GM03348 (cell line): ENCODE measurements at regions not wholly inside any gene's neighbourhood (a gene's known extent, or its start where the extent isn't known, plus 50 kb on each side); places are given as distances from the start of the nearest gene placed in this dataset.
A peak's percentile ranks its signal among the peaks of the same experiment; 100 is the strongest.
"Not testable (repeated sequence)": the region's sequence is repeated elsewhere in the genome, so short reads cannot be mapped to it uniquely, and the experiment has no call there.

Experiments used
- DNase-seq: peaks from one replicate; pipeline ENCODE4 v3.0.0; 2012; ENCODE audit warnings: low spot score

DNA sequence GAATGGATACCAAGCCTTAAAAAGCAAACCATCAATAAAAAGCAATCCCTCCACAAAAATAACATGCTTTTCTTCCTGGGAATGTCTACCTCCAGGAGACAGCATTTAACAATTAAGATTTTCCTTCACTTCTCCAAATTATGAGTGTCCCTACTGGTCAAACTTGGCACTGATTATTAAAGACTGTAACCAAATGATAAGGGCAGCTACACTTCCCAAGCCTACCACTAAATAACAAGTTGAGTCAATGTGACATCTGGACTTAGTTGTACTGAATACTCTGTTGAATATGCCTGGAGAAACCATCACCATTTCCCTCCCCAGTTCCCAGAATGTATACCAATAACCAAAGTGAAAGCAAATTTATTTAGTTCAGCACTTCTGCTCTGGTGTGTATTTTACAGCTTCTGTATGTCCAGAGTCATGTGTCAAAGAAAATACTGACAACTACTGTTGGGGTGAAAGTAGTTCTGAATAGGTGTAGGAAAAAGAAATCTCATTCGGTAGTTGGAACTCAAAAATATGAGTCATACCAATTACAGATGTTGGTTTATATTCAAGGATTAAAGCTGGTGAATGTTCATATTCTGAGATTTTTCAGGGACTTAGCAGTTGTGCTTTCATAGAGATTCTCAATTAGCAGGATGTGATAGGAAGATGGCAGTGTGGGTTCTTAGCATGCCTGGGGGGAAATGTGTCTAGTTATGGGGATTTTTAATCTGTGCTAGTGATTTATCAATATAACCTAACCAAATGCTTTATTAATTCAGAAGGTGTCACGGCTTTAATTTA lies 1291.6 kb upstream of the GYPC start:
- DNase-seq = no peak

DNA sequence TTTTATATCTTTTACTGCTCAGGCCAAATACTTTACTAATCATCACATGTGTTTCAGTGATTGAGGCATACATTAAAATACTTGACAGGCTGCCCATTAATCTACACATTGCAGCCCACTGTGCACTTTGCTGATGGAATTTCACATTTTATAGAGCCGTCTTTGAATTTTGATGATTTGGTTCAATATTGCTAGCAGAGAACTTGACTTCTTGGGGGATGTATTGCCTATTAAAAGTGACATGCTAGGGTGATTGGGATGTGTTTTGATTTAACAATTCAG lies 1291.0 kb upstream of the GYPC start:
- no peak for DNase-seq

GRCh38 chr2:125371867-125372266 lies 1284.1 kb upstream of the GYPC start:
- no peak for DNase-seq

DNA sequence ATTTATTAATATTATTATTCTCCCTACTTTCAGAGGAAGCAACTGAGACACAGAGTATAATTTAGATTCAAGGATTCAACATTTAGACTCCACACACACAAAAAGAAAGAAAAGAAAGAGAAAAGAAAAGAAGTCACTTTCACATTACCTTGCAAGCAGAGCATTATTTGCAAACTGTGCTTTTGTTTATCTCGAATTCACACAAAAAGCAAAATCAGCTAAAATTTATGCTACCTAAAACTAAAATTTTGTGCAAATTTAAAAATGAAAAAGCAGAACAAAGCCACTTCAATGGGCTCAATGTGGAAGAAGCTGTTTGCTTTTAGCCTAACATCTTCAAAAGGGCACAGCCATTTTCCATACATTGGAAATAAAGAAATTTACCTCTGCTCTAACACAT lies 1282.7 kb upstream of the GYPC start:
- no peak for DNase-seq

GRCh38 chr2:125386074-125386473 lies 1269.9 kb upstream of the GYPC start:
- DNase-seq = no peak

GRCh38 chr2:125397535-125398251 lies 1258.3 kb upstream of the GYPC start:
- no peak for DNase-seq

DNA sequence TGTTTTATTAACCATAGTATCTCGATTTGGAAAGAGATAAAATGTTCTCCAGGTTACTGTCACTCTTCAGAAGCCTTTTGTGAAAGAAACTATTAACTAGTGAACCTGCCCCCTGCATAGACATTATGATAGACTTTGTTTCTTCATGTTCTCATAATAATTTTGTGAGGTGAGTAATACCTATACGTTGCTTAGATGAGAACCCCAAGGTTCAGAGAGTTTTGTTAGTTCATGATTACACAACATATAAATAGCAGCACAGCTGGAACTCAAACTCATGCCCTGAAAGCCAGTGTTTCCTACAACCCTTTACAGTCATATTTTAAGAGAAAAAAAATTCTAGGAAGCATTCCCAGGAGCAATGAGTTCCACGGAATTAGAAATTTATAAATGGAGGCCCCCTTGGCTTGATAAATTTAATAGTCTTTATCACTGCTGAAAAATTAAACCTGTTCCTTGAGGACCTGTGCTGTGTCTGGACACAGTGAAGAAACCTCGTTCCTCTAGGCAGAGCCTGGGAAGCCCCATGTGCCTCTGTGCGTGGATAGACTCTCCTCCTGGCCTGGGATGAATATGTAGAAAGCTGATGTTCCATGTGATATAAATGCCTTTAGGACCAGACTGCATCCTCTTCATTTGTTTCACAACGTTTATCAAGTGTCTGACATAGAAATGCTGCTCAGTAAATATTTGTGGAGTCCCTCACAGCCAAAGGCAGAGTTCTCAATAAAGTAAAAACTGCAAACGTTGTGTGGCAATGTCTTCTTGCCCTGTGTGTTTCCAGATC lies 1257.0 kb upstream of the GYPC start:
- no peak for DNase-seq

DNA sequence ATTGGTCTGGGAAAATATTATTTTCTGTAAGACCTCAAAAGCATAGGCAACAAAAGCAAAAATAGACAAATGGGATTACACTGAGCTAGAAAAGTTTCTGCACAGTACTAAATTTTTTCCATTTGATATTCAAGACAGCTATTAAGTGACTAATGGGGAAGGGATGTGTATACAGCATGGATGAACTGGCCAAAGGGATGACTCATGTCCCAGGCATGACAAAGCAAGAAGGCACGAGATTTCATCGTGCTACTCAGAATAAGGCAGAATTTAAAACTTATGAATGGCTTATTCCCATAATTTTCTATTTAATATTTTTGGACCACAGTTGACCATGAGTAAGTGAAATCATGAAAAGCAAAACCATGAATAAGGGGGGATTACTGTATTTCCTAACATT lies 1250.1 kb upstream of the GYPC start:
- peak; percentile 73 for DNase-seq

- DNase-seq = no peak
Measured at GRCh38 chr2:125408874-125409538, 1247.0 kb upstream of the GYPC start.

DNA sequence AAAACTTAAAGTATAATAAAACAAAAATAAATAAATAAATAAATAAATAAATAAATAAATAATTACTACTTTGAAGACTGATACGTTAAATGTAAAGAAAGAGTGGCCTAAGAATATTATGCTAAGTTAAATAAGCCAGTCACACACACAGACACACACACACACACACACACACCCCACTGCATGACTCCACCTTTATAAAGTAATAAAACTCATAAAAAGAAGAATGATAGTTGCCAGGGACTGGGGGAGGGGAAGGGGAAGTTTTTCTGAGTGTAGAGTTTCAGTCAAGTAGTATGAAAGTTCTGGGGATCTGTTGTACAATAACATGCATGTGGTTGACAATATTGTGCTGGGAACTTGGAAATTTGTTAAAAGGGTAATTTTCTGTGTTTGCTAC lies 1237.5 kb upstream of the GYPC start:
- DNase-seq = no peak

GRCh38 chr2:125422198-125422770 lies 1233.7 kb upstream of the GYPC start:
- not testable (repeated sequence) for DNase-seq

DNA sequence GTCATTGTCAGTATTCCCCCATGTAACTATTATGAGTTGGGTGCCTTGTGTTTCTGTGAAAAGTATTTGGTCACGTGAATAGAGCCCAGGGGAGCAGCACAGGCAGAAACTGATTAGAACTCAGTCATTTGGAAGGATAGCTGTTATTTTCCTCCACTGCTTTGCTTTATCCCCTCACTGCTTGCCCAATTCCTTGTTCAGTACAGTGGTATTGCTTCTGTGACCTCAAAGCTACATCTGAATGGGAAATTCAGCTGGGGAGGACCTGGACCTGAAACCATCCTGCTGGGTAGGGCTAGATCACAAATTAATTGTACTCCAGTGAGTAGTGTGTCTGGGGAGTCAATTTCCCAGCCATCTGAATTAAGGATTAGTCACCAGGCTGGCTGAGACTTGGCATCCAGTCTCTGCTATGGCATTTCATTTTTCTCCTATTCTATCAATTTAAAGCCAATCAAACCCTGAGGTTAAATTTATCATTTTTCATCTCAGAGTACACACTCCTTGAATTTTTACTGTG lies 1231.6 kb upstream of the GYPC start:
- no peak for DNase-seq

DNA sequence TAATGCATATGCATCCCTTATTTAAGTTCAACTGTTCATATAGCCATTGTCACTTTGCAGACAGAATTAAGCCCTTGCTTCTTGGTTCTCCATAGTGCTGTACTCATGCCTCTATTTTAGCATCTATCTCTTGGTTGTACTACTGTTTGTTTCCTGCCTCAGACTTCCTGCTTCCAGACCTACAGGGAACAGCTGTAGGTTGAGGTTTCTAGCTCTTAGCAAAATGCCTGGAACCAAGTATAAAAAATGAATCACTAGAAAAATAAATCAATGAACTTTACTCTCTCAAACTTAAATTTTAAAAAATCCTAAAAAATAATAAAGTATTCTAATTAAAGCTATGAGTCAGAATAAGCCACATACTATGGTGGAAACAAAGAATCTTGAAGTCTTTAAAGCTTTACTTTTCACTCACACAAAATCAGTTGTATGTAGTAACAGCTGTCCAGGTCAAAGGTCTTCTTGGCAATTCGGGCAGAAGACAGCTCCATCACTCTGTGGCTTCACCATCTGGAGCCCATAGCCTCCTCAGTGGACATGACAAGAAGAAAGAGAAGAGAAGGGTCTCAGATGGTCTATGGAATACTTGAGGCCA lies 1228.1 kb upstream of the GYPC start:
- no peak for DNase-seq

DNA sequence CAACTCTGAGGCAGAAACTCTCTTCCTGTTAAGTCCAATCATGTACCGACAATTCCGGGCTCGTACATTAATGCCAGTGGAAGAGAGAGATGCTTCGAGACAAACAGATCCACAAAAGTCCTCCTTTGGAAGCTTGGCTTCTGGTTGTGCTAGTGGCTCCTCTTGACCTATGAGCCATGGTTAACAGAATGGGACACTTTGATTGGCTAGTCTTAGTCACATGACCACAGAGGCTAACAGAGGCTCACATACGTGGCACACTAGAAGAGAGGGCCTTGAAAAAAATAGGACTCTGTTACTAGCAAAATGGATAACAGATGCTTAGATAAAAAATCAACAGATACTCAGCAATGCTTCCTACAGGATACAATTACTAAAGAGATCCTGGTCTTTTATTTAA lies 1211.9 kb upstream of the GYPC start:
- DNase-seq = no peak

GRCh38 chr2:125445495-125445894 lies 1210.5 kb upstream of the GYPC start:
- no peak for DNase-seq

DNA sequence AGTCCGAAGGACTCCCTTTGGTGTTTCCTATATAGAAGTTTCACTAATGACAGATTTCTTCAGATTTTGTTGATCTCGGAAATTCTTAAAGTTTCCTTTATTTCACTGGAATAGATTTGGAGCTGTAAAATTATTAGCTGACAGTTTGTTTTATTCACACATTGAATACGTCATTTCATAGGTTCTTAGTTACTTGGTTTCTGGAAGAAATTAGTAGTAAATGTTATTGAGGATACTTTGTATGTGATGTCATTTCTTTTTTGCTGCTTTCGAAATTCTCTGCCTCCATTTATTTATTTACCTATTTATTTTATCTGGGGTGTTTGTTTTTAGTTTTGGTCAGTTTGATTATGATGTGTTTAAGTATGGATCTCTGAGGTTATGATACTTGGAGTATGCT lies 1205.9 kb upstream of the GYPC start:
- no peak for DNase-seq

DNA sequence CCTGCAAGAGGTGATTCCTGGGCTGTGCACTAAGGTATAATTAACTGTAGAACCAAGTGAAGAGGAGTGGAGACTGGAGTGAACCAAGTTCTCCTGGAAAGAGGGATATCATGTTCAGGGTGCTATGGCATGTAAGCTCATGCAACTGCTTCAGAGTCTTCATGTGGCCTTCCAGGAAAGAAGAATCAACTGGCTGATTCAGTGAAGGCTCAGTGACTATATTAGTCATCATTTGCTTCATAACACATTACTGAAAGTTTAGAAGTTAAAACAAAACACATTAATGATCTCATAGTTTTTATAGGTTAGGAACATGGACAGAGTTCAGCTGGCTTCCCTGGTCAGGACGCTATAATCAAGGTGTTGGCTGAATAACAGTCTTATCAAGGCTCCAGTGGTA lies 1200.8 kb upstream of the GYPC start:
- no peak for DNase-seq

DNA sequence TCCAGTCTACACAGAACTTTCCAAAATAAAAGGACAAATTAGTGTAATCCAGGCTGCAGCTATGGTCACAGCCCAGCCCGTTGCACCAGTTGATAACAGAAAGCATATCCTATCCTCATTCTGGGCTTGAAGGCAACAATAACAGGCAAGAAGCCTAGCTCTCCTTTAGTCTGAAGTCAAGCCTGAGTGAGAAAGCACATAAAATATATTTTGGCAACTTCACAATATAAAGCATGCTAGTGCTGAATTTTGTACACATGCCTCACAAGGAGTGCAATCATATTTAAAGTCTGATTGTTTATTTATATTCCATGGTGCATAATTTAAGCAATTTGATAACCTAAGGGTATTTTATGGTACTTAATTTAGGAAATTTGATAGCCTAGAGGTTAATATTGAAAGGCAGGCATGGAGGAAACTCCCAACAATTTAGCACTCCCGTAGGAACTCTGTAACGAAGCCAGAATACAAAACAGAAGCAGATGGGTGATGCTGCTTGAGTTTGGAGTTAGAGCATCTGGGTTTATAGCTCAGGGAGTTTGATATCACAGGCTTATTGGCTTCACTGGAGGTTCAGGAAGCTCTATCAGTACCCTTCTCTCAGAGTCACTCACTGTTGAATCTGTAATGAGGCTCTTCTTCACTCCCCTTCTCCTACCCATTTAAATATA lies 1199.1 kb upstream of the GYPC start:
- no peak for DNase-seq

DNA sequence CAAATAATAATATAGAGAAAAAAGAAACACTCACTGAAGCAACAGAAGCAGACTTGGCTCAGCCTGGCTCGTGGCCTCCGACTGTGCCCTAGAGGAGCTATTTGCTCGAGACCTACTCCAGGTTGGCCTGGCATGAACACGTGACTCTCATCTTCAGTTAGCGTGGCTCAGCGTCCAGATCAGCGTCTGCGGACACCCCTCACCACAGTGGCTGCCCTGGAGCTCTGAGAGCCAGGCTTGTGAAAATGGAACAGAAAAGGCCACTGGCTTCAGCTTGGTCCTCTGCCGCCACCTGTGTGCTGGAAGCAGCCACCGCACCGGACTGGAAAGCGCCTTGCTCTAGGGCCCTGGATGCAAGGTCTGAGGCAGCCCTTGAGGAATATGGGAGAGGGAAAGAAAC lies 1184.0 kb upstream of the GYPC start:
- peak; percentile 11 for DNase-seq

DNA sequence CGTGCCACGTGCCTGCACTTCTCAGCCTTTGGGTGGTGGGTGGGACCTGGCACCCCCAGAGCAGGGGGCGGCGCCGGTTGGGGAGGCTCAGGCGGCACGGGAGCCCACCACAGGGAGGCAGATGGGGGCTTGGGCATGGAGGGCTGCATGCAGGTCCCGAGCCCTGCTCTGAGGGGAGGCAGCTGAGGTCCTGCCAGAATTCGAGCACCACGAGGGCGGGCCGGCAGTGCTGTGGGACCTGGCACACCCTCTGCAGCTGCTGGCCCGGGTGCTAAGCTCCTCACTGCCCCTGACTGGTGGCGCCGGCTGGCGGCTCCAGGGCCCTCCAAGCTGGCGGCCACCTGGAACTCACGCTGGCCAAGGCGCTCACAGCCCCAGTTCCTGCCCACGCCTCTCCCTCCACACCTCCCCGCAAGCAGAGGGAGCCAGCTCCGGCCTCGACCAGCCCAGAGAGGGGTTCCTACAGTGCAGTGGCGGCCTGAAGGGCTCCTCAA lies 1176.8 kb upstream of the GYPC start:
- DNase-seq = no peak

DNA sequence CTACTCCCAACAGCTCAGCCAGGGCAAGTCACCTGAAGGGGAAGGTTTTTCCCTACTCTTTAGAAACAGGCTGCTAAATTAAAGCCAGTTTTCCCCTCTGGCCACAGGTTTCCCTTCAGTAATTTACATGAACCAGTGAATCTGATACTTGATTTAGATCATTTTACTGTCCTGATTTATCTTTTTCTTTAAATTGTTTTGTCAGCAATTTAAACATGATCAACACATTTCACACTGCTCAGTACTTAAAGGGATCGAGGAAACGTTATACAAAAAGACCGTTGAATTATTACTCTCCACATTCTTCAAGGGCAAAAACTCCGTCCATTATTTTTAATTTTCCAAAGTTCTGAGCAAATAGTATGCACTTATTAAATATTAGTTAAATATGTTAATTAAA lies 1165.7 kb upstream of the GYPC start:
- no peak for DNase-seq
